OCI-LY7 (cell line): ENCODE measurements at regions not wholly inside any gene's neighbourhood (a gene's known extent, or its start where the extent isn't known, plus 50 kb on each side); places are given as distances from the start of the nearest gene placed in this dataset.

ENCODE experiments used
- CTCF ChIP-seq: fragments of 200-600 bp; sonication (generic); conservative IDR thresholded peaks from 2 replicates; pipeline ENCODE4 v1.5.1; 2014; ENCODE audit warnings: mild to moderate bottlenecking, antibody characterized with exemption, low read length, moderate library complexity, mixed read lengths
- EZH2phosphoT487 ChIP-seq: fragments of 200-600 bp; sonication (generic); IDR thresholded peaks from 2 replicates; pipeline ENCODE4 v1.6.1; 2018; ENCODE audit warnings: low read depth, borderline replicate concordance, mild to moderate bottlenecking, mixed run types, antibody characterized with exemption, low read length, moderate library complexity, mixed read lengths

GRCh38 chr4:161280929-161281328 is 882.9 kb downstream of the FSTL5 start:
- TF ChIP-seq CTCF: no peak
- TF ChIP-seq EZH2phosphoT487: no peak
